OCI-LY1 (cell line): ENCODE measurements at regions not wholly inside any gene's neighbourhood (a gene's known extent, or its start where the extent isn't known, plus 50 kb on each side); places are given as distances from the start of the nearest gene placed in this dataset.

Source experiments
- CTCF ChIP-seq: fragments of 200-600 bp; sonication (generic), shearing (Covaris generic); IDR thresholded peaks from 2 replicates; pipeline ENCODE4 v1.5.1; 2017; ENCODE audit warnings: mild to moderate bottlenecking, antibody characterized with exemption, low read length, moderate library complexity, mixed read lengths
- EZH2 ChIP-seq: fragments of 200-600 bp; sonication (generic), shearing (Covaris generic); IDR thresholded peaks from 2 replicates; pipeline ENCODE4 v1.8.0; 2017; ENCODE audit warnings: borderline replicate concordance, mixed run types, mild to moderate bottlenecking, antibody characterized with exemption, low read length, moderate library complexity, mixed read lengths

- no peak for TF ChIP-seq CTCF
- TF ChIP-seq EZH2: no peak
These were observed 50.8 kb upstream of the CTNNB1 start for GRCh38 chr3:41148478-41148877.
